HG02571 (cell line): ENCODE measurements at regions not wholly inside any gene's neighbourhood (a gene's known extent, or its start where the extent isn't known, plus 50 kb on each side); places are given as distances from the start of the nearest gene placed in this dataset.

ENCODE experiments used
- ATAC-seq: cut with Tn5 transposase; IDR thresholded peaks from one replicate; pipeline ENCODE4 v1.9.1; 2021; ENCODE audit warnings: mild to moderate bottlenecking, moderate library complexity; ENCODE audit not compliant: unreplicated experiment

- no peak for ATAC-seq
Measured at GRCh38 chr5:54656261-54656728, 138.7 kb downstream of the SNX18 start.

GRCh38 chr5:54655761-54656160, 138.2 kb downstream of the SNX18 start:
- ATAC-seq, result no peak

GRCh38 chr5:54655266-54655665, 137.7 kb downstream of the SNX18 start:
- no peak for ATAC-seq

- no peak for ATAC-seq
Measured at GRCh38 chr5:54653956-54654614, 136.5 kb downstream of the SNX18 start.

- no peak for ATAC-seq
Measured at GRCh38 chr5:54651482-54652076, 134.0 kb downstream of the SNX18 start.

DNA sequence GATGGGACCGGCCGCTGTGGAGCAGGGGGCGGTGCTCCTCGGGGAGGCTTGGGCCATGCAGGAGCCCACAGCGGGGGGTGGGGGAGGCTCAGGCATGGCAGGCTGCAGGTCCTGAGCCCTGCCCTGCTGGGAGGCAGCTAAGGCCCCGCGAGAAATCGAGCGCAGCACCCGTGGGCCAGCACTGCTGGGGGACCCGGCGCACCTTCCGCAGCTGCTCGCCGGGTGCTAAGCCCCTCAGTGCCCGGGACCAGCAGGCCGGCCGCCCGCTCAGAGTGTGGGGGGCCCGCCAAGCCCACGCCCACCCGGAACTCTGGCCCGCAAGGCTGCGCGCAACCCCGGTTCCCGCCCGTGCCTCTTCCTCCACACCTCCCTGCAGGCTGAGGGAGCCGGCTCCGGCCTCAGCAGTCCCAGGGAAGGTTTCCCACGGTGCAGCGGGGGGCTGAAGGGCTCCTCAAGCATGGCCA, 131.5 kb downstream of the SNX18 start:
- no peak for ATAC-seq

- peak; percentile 88 for ATAC-seq
Measured at GRCh38 chr5:54646356-54647101, 129.0 kb downstream of the SNX18 start.

DNA sequence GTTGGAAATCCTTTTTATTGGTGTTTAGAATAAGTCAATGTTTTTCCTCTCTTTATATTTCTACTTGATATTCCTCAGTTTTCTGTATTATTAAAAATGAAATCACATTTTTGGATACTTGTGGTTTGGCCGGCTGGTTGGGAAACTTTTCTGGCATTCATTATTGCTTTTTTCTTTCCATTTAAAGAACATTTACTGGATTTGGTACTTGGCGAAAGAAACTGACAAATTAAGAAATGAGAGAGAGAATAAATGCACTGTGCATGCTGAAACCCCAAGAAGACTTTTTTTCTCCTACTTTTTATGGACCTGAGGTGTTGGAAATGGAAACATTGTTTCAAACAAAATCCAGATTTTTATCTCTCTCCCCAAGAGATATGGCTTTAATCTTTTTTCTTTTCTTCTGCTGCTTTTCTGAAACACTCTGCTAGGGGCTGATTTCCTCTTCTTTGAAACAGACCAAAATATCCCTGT, 128.4 kb downstream of the SNX18 start:
- ATAC-seq, result no peak

- ATAC-seq, result no peak
Measured at GRCh38 chr5:54644226-54644625, 126.7 kb downstream of the SNX18 start.

DNA sequence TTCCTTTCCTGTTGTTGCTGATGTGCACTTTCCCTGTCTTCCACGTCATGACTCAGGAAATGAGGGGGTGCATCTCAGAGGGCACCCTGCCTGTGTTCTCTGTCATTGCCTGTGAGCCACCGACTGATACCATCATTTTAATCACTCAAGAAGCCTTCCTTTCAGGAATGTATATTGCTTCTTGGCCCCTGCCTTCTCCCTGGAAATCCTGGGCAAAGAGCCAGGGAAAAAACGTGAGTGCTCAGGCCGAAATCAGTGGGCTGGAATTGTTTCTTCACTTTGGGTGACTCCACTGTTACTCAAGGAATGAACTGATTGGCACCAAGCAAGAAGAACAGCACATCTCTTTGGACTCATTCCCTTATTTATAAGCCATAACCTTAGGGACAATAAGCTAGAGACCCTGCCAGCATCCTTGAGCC, 126.1 kb downstream of the SNX18 start:
- no peak for ATAC-seq

- no peak for ATAC-seq
Measured at GRCh38 chr5:54639621-54640020, 122.1 kb downstream of the SNX18 start.

DNA sequence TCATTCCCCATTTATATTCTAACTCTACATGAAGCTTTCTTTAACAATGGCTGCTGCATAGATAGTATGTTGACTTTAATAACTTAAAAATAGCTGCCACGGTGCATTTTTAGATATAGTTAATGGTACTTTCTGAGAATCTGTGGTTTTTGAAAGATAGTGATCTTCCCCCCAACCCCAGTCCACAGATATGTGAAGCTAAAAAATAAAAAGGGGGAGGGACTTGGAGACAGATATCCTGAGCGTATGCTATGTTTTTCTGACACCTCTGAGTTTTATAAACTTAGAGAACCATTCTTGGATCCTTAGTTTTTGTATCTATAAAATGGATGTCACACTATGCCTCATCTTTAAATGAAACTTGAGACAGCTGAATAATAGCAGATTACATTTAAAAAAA, 120.5 kb downstream of the SNX18 start:
- ATAC-seq, result no peak

DNA sequence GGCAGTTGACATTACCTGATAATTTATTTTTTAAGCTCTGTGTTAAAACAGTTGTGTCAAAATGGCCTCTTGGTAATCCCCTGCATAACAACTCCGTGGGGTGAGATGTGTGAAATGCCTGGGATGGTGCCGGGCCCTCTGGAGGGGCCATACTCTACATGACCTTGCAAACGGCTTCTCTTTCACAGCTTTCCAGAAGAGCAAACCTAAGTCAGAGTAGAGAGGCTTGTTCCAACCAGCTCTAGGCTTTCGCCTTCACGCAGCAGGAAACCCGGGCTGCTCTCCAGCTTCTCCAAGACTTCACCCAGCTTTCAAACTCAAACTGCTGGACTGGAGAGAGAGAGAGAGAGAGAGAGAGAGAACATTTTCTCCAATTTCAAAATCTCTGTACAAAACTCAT, 120.1 kb downstream of the SNX18 start:
- ATAC-seq, result no peak

GRCh38 chr5:54634089-54634488, 116.5 kb downstream of the SNX18 start:
- ATAC-seq, result no peak

DNA sequence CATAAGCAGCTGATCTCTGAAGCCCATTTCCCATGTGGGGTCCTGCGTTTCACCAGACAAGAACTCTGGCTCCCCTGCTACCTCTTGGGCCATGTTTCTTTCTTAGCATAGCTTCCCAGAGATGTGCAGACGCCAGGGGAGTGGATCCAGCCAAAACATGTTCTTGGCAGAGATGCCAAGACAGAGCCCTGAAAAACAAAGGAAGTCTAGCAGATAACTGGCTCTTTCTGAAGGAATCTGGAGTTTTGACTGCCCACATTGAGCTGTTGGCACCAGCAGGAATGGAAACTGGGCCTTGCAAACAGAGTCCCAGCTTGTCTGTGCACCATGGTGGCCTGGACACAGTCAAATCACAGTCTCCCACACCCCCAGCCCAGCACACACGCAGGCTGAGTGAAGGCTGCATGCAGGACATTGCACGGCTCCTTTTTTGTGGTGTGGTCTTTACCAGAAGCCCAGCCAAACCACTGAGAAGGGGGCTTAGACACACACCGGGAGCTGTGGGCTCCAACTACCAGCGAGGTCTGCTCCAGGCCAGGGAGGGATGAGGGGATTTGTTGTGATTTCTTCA, 114.7 kb downstream of the SNX18 start:
- no peak for ATAC-seq

GRCh38 chr5:54630738-54631359, 113.3 kb downstream of the SNX18 start:
- no peak for ATAC-seq

- no peak for ATAC-seq
Measured at GRCh38 chr5:54629115-54629514, 111.6 kb downstream of the SNX18 start.

GRCh38 chr5:54628050-54628449, 110.5 kb downstream of the SNX18 start:
- no peak for ATAC-seq

DNA sequence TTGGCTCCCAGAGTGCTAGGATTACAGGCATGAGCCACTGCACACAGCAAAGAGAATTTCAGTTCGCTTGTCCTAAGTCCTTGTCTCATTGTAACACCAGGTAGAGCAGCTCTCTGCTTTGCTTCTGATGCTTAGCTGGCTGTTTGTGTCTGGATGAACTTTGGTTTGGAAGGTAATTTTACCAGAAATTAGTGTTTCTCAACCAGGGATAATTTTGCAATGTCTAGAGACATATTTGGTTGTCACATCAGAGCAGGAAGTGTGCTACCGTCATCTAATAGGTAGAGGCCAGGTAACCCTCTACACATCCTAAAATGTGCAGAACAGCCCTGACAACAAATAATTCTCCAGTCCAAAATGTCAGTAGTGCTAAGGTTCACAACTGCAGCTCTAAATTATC, 108.8 kb downstream of the SNX18 start:
- ATAC-seq, result no peak

- ATAC-seq, result no peak
Measured at GRCh38 chr5:54624805-54625568, 107.4 kb downstream of the SNX18 start.
